ENCODE measurements at regions not wholly inside any gene's neighbourhood (a gene's known extent, or its start where the extent isn't known, plus 50 kb on each side); places are given as distances from the start of the nearest gene placed in this dataset.

- H4K91ac ChIP-seq (replicated peaks; ENCODE audit: insufficient read length, low read length), result no peak overlapping the region
- no peak overlapping the region for H3K4me3 ChIP-seq (ENCODE audit: extremely low read depth in 1 of 4, insufficient read depth in 2 of 4, low read depth in 3 of 4, low read length in 4 of 4)
- H4K8ac ChIP-seq (ENCODE audit: extremely low read depth, insufficient read depth, low read length), result no peak overlapping the region
- H3K18ac ChIP-seq (ENCODE audit: extremely low read depth, low read length), result no peak overlapping the region
- H3K14ac ChIP-seq (ENCODE audit: insufficient read length), result no peak overlapping the region
- H3K27me3 ChIP-seq (replicated peaks in 1 of 4; ENCODE audit: control insufficient read depth in 3 of 4, extremely low read depth in 1 of 4, insufficient read depth in 3 of 4, low read length in 3 of 4), result no peaks in the 10 kb centered on the region
- no peak overlapping the region for H2AK5ac ChIP-seq (ENCODE audit: low read depth, low read length)
- no peak overlapping the region for H3K4me2 ChIP-seq (ENCODE audit: insufficient read depth in 1 of 2, low read depth in 2 of 2, low read length in 2 of 2)
- no peaks in the 10 kb centered on the region for H3K79me2 ChIP-seq (ENCODE audit: control insufficient read depth in 1 of 2, insufficient read depth in 2 of 2, low read length in 2 of 2)
- no peaks in the 10 kb centered on the region for H3K79me1 ChIP-seq (ENCODE audit: low read depth, low read length)
- no peak overlapping the region for H2BK12ac ChIP-seq (ENCODE audit: low read depth, low read length)
- H2BK20ac ChIP-seq (ENCODE audit: low read length), result no peak overlapping the region
- H3K4ac ChIP-seq (replicated peaks; ENCODE audit: insufficient read length, low read depth, low read length), result no peak overlapping the region
- H2AFZ ChIP-seq (ENCODE audit: low read length), result peak overlapping the region; percentile 67; the same call in 1 of the 2 replicates
- H2BK5ac ChIP-seq (ENCODE audit: low read depth, low read length), result no peak overlapping the region
- H4K5ac ChIP-seq (ENCODE audit: insufficient read length, low read depth, low read length), result no peak overlapping the region
- DNase-seq (ENCODE audit: low read depth in 1 of 2, low spot score in 2 of 2), result no peak
- no peak overlapping the region for H3K9ac ChIP-seq (replicated peaks in 1 of 4; ENCODE audit: extremely low read depth in 1 of 4, low read depth in 3 of 4, low read length in 3 of 4)
- no peak overlapping the region for H3K27ac ChIP-seq (ENCODE audit: low read depth, low read length)
- POLR2A ChIA-PET (ENCODE audit: partially characterized antibody), result no interaction called here
- CTCF ChIA-PET (ENCODE audit: partially characterized antibody), result interaction anchor here (0.8 to 2.0 kb wide), 2 partner anchors 11 to 36 kb away, joined by 3 to 4 read pairs; no protein-coding TSS in a partner anchor
- no peak for FAIRE-seq
- no peak overlapping the region for H2BK120ac ChIP-seq (replicated peaks; ENCODE audit: low read depth, low read length)
- no peak overlapping the region for H3K23ac ChIP-seq (ENCODE audit: insufficient read length)
- H3K56ac ChIP-seq (replicated peaks; ENCODE audit: insufficient read length, low read depth, low read length), result no peak overlapping the region
- no peaks in the 10 kb centered on the region for H3K4me1 ChIP-seq (replicated peaks in 1 of 4; ENCODE audit: control insufficient read depth in 3 of 4, insufficient read depth in 4 of 4, low read length in 3 of 4)
- no peaks in the 10 kb centered on the region for H3K23me2 ChIP-seq (ENCODE audit: low read depth, low read length)
- no peaks in the 10 kb centered on the region for H4K20me1 ChIP-seq (replicated peaks in 1 of 2; ENCODE audit: control insufficient read depth in 1 of 2, insufficient read depth in 2 of 2, low read length in 2 of 2)
- no peaks in the 10 kb centered on the region; a peak in 1 of 8 replicates for H3K36me3 ChIP-seq (ENCODE audit: control insufficient read depth in 2 of 4, insufficient read depth in 4 of 4, low read length in 3 of 4)
- 83% methylated on average over 4 of the region's 4 CpGs; no CpG with 5 or more reads in 1 of the 2 experiments for WGBS, 2 experiments (ENCODE audit: extremely low coverage in 1 of 2, insufficient coverage in 1 of 2, insufficient read length in 1 of 2, insufficient replicate concordance in 2 of 2, low coverage in 1 of 2, low lambda C conversion rate in 2 of 2, missing lambda C conversion rate in 1 of 2)
- no peaks in the 10 kb centered on the region for H3K9me3 ChIP-seq (ENCODE audit: insufficient read depth in 2 of 2, low read depth in 1 of 2, low read length in 1 of 2)
- H2BK15ac ChIP-seq (ENCODE audit: low read length), result no peak overlapping the region
- TF ChIP-seq RNF2 (IDR thresholded peaks at IDR 0.05; ENCODE audit: borderline replicate concordance, low read depth, low read length, missing control alignments, poor library complexity, severe bottlenecking), result no peak
These were observed 92.8 kb upstream of the OSBPL8 start for GRCh38 chr12:76652402-76652801.

Data from H1 (cell line).